Testis (tissue), 2 donors: ENCODE measurements at regions not wholly inside any gene's neighbourhood (a gene's known extent, or its start where the extent isn't known, plus 50 kb on each side); places are given as distances from the start of the nearest gene placed in this dataset.
"Not testable (repeated sequence)": the region's sequence is repeated elsewhere in the genome, so short reads cannot be mapped to it uniquely, and the experiment has no call there.

Experiments used
- POLR2A ChIP-seq: fragments of 450-650 bp; IDR thresholded peaks from one replicate; pipeline ENCODE4 v1.6.1; 2017; ENCODE audit warnings: antibody characterized with exemption, mild to moderate bottlenecking, moderate library complexity
- TF ChIP-seq, protein P1 (sequence below), 3 experiments: fragments of 450-650 bp in 2 of 3; fragments of 200-600 bp in 1 of 3; sonication (generic) in 1 of 3; IDR thresholded peaks; one replicate each; pipeline ENCODE4 v1.5.1; 2016 to 2019; ENCODE audit warnings: antibody characterized with exemption in 3 of 3, mild to moderate bottlenecking in 2 of 3, moderate library complexity in 1 of 3

DNA sequence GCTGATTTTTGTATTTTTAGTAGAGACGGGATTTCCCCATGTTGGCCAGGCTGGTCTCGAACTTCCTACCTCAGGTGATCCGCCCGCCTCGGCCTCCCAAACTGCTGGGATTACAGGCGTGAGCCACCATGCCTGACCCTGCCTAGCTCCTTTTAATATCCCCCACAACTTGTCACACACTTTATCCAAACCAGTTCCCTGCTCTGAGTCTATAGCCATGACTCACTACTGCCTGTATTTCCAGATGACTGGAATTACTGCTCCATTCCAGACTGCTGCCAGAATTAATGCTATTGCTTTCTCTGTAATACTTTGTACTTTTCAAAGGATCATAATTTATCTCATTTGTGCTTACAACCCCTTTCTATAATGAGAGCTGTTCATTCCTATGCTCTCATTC, 153.1 kb downstream of the POTEM start:
- TF ChIP-seq, protein P1, sequence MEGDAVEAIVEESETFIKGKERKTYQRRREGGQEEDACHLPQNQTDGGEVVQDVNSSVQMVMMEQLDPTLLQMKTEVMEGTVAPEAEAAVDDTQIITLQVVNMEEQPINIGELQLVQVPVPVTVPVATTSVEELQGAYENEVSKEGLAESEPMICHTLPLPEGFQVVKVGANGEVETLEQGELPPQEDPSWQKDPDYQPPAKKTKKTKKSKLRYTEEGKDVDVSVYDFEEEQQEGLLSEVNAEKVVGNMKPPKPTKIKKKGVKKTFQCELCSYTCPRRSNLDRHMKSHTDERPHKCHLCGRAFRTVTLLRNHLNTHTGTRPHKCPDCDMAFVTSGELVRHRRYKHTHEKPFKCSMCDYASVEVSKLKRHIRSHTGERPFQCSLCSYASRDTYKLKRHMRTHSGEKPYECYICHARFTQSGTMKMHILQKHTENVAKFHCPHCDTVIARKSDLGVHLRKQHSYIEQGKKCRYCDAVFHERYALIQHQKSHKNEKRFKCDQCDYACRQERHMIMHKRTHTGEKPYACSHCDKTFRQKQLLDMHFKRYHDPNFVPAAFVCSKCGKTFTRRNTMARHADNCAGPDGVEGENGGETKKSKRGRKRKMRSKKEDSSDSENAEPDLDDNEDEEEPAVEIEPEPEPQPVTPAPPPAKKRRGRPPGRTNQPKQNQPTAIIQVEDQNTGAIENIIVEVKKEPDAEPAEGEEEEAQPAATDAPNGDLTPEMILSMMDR (IDR thresholded peaks at IDR 0.05) = not testable (repeated sequence)
- not testable (repeated sequence) for TF ChIP-seq POLR2A
